ENCODE measurements at regions not wholly inside any gene's neighbourhood (a gene's known extent, or its start where the extent isn't known, plus 50 kb on each side); places are given as distances from the start of the nearest gene placed in this dataset.

DNA sequence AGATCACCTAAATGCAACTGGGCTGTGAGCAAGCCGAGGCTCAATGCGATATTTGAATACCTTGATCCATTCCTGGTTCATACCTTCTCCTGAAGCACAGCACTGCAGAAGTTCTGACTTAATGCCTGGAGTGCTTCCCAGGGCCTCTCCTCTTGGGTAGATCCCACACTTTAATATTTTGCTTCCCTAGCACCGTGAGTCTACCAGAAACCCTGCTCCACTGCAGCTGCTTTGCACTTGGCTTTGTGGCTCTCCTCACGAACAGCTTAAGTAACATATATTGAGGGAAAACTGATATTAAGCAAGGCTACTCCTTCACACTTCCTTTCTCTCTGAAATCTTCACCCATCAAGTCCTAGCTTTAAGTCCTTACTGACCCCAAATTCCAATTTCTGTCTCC is 51.6 kb upstream of the C13orf42 start:
- TF ChIP-seq, protein P1, sequence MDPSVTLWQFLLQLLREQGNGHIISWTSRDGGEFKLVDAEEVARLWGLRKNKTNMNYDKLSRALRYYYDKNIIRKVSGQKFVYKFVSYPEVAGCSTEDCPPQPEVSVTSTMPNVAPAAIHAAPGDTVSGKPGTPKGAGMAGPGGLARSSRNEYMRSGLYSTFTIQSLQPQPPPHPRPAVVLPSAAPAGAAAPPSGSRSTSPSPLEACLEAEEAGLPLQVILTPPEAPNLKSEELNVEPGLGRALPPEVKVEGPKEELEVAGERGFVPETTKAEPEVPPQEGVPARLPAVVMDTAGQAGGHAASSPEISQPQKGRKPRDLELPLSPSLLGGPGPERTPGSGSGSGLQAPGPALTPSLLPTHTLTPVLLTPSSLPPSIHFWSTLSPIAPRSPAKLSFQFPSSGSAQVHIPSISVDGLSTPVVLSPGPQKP (IDR thresholded peaks at IDR 0.05; ENCODE audit: low read depth, low read length) = no peak
- TF ChIP-seq, protein P2, sequence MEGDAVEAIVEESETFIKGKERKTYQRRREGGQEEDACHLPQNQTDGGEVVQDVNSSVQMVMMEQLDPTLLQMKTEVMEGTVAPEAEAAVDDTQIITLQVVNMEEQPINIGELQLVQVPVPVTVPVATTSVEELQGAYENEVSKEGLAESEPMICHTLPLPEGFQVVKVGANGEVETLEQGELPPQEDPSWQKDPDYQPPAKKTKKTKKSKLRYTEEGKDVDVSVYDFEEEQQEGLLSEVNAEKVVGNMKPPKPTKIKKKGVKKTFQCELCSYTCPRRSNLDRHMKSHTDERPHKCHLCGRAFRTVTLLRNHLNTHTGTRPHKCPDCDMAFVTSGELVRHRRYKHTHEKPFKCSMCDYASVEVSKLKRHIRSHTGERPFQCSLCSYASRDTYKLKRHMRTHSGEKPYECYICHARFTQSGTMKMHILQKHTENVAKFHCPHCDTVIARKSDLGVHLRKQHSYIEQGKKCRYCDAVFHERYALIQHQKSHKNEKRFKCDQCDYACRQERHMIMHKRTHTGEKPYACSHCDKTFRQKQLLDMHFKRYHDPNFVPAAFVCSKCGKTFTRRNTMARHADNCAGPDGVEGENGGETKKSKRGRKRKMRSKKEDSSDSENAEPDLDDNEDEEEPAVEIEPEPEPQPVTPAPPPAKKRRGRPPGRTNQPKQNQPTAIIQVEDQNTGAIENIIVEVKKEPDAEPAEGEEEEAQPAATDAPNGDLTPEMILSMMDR (IDR thresholded peaks at IDR 0.05) = no peak
- no peak for TF ChIP-seq SREBF2 (IDR thresholded peaks at IDR 0.05)
- no peak for TF ChIP-seq MAZ (IDR thresholded peaks at IDR 0.05; ENCODE audit: borderline replicate concordance, low read depth, low read length)
- no peak for TF ChIP-seq CHD2 (IDR thresholded peaks at IDR 0.05; ENCODE audit: low read length, partially characterized antibody)
